Hepatocyte (in vitro differentiated cells): ENCODE measurements at regions not wholly inside any gene's neighbourhood (a gene's known extent, or its start where the extent isn't known, plus 50 kb on each side); places are given as distances from the start of the nearest gene placed in this dataset.
"Not testable (repeated sequence)": the region's sequence is repeated elsewhere in the genome, so short reads cannot be mapped to it uniquely, and the experiment has no call there.

Experiments
- EZH2 ChIP-seq: fragments of 200-600 bp; sonication (generic); IDR thresholded peaks from 2 replicates; pipeline ENCODE4 v1.6.1; 2016; ENCODE audit warnings: antibody characterized with exemption, mild to moderate bottlenecking, borderline replicate concordance
- TF ChIP-seq, protein P1 (sequence below): fragments of 200-600 bp; sonication (generic); IDR thresholded peaks from 2 replicates; pipeline ENCODE4 v1.5.1; 2016; ENCODE audit warnings: antibody characterized with exemption, mild to moderate bottlenecking; ENCODE audit not compliant: poor library complexity

DNA sequence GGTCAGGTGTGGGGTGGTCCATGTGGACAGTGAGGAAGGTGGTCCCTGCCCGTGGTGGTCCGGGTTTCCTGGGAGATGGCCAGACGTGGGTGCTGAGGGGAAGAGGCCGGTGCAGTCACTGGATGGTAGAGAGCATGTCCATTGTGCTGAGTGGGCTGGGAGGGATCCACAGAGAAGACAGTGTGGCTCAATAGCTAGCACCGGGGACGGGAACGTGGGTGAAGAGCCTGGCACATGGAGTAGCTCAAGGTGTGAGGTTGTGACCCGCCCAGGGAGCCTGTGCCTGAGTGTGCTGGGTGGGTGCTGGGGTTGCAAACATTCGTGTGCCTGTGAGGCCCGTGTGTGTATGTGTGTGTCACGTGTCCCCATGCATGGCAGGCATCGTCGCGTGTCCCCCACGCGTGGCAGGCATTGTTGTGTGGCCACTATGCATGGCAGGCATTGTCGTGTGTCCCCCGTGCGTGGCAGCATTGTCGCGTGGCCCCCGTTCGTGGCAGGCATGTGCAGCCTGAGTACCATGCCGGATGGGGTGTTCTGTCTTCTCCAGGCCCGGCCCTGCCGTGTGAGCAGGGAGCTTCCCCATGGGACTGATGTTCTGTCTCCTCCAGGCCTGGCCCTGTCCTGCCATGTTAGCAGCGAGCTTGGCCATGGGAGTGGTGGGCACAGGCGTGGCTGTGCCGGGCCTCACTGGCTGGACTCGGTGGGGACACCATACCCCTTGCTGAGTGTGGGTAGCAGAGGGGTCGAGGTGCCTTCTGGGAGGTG, 205.0 kb downstream of the TMEM121 start:
- TF ChIP-seq, protein P1, sequence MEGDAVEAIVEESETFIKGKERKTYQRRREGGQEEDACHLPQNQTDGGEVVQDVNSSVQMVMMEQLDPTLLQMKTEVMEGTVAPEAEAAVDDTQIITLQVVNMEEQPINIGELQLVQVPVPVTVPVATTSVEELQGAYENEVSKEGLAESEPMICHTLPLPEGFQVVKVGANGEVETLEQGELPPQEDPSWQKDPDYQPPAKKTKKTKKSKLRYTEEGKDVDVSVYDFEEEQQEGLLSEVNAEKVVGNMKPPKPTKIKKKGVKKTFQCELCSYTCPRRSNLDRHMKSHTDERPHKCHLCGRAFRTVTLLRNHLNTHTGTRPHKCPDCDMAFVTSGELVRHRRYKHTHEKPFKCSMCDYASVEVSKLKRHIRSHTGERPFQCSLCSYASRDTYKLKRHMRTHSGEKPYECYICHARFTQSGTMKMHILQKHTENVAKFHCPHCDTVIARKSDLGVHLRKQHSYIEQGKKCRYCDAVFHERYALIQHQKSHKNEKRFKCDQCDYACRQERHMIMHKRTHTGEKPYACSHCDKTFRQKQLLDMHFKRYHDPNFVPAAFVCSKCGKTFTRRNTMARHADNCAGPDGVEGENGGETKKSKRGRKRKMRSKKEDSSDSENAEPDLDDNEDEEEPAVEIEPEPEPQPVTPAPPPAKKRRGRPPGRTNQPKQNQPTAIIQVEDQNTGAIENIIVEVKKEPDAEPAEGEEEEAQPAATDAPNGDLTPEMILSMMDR: not testable (repeated sequence)
- TF ChIP-seq EZH2: not testable (repeated sequence)
